ENCODE measurements at regions not wholly inside any gene's neighbourhood (a gene's known extent, or its start where the extent isn't known, plus 50 kb on each side); places are given as distances from the start of the nearest gene placed in this dataset.

GRCh38 chr15:58279106-58279505 lies 140.9 kb downstream of the AQP9 start:
- BruUV-seq (replicated peaks) = no TSS peak
- 71% methylated on average over 3 of the region's 3 CpGs for WGBS (ENCODE audit: low lambda C conversion rate)
- no peaks in the 10 kb centered on the region for H4K20me1 ChIP-seq (ENCODE audit: insufficient read depth, low read length)
- TF ChIP-seq ZNF839 (CRISPR knock-in tag; IDR thresholded peaks at IDR 0.05; ENCODE audit: borderline replicate concordance) = no peak
- no peak for TF ChIP-seq RFXANK (CRISPR knock-in tag; IDR thresholded peaks at IDR 0.05)
- TF ChIP-seq DMAP1 (CRISPR knock-in tag; IDR thresholded peaks at IDR 0.05) = no peak
- TF ChIP-seq EHMT2 (IDR thresholded peaks at IDR 0.05; ENCODE audit: borderline replicate concordance, low read depth, low read length) = no peak
- TF ChIP-seq KDM5A (IDR thresholded peaks at IDR 0.05; ENCODE audit: borderline replicate concordance, low read length) = no peak
- TF ChIP-seq ZNF562 (CRISPR knock-in tag; IDR thresholded peaks at IDR 0.05; ENCODE audit: borderline replicate concordance) = no peak
- no peak for TF ChIP-seq FOSL1 (CRISPR knock-in tag; IDR thresholded peaks at IDR 0.05; ENCODE audit: borderline replicate concordance)
- no peak for TF ChIP-seq ZSCAN25 (CRISPR knock-in tag; IDR thresholded peaks at IDR 0.05)
- TF ChIP-seq STAG1 (CRISPR knock-in tag; IDR thresholded peaks at IDR 0.05) = no peak
- TF ChIP-seq HDAC2 (CRISPR knock-in tag; IDR thresholded peaks at IDR 0.05) = no peak
- TF ChIP-seq FOXK1 (CRISPR knock-in tag; IDR thresholded peaks at IDR 0.05; ENCODE audit: borderline replicate concordance, low read depth) = no peak
- no peak for TF ChIP-seq KDM5B (CRISPR knock-in tag; IDR thresholded peaks at IDR 0.05; ENCODE audit: borderline replicate concordance)
- TF ChIP-seq ZNF75D (CRISPR knock-in tag; IDR thresholded peaks at IDR 0.05; ENCODE audit: borderline replicate concordance) = no peak
- no peak for TF ChIP-seq SNAPC4 (CRISPR knock-in tag; IDR thresholded peaks at IDR 0.05)
- DNase-seq (ENCODE audit: low spot score) (no peak), FAIRE-seq (no peak), ATAC-seq (no peak)
- no peak overlapping the region for H2AFZ ChIP-seq (ENCODE audit: low read length)
- no peaks in the 10 kb centered on the region for H3K9me3 ChIP-seq (ENCODE audit: low read length)
- H3K79me2 ChIP-seq (ENCODE audit: insufficient read depth, low read length) = no peaks in the 10 kb centered on the region
- ChIA-PET CTCF (ENCODE audit: low intra/inter-chr PET ratio, low total read pairs) (no interaction called here), POLR2A (interaction anchor here (1.4 kb wide), 1 partner anchor 27 kb away, joined by 3 read pairs; no protein-coding TSS in a partner anchor)
- no peak overlapping the region for H3K9ac ChIP-seq (ENCODE audit: insufficient read depth, low read depth, low read length)
- in situ Hi-C loops (cut with HindIII; ENCODE audit: extremely low pct_ligation_motif_present, low pct_unique_long_range_greater_than_20kb) = no loop called here
- H3K4me2 ChIP-seq (ENCODE audit: low read depth, low read length) = no peak overlapping the region
- no peaks in the 10 kb centered on the region for H3K36me3 ChIP-seq (replicated peaks in 1 of 2; ENCODE audit: control insufficient read depth in 1 of 2, insufficient read depth in 2 of 2, low read length in 2 of 2)
- intact Hi-C loops (cut with micrococcal nuclease; ENCODE audit: unreplicated experiment) = loop anchor here (10.0 kb wide), 1 partner anchor 96 kb away; no protein-coding TSS in a partner anchor
- H3K4me3 ChIP-seq (replicated peaks in 1 of 3; ENCODE audit: insufficient read depth in 1 of 3, low read depth in 2 of 3, low read length in 3 of 3) = no peak overlapping the region
- no peaks in the 10 kb centered on the region for H3K27me3 ChIP-seq (ENCODE audit: control insufficient read depth in 1 of 2, insufficient read depth in 2 of 2, low read length in 2 of 2)
- peaks cover 29% of the 10 kb centered on the region for H3K4me1 ChIP-seq (ENCODE audit: insufficient read depth, low read length)
- no peak overlapping the region for H3K27ac ChIP-seq (ENCODE audit: extremely low read length, insufficient read depth, low read length)
